Endodermal cell (in vitro differentiated cells): ENCODE measurements at regions not wholly inside any gene's neighbourhood (a gene's known extent, or its start where the extent isn't known, plus 50 kb on each side); places are given as distances from the start of the nearest gene placed in this dataset.

ENCODE experiments used
- DNase-seq: peaks from one replicate; pipeline ENCODE4 v3.0.0-alpha.2; 2017
- H3K27ac ChIP-seq: 2 replicates; pipeline ENCODE4 v1.5.1; 2013; ENCODE audit warnings: mild to moderate bottlenecking, low read depth, low read length, moderate library complexity
- H3K27me3 ChIP-seq: 2 replicates; pipeline ENCODE4 v1.6.1; 2013; ENCODE audit warnings: mild to moderate bottlenecking, low read length, moderate library complexity; ENCODE audit not compliant: insufficient read depth, control insufficient read depth, poor library complexity, severe bottlenecking
- H3K36me3 ChIP-seq: 2 replicates; pipeline ENCODE4 v1.7.0; 2013; ENCODE audit warnings: mild to moderate bottlenecking, low read length, moderate library complexity; ENCODE audit not compliant: control insufficient read depth, insufficient read depth
- H3K4me1 ChIP-seq: one replicate; pipeline ENCODE4 v1.7.0; 2013; ENCODE audit warnings: low read length; ENCODE audit not compliant: control insufficient read depth, insufficient read depth
- H3K4me3 ChIP-seq: 2 replicates; pipeline ENCODE4 v1.5.1; 2013; ENCODE audit warnings: mild to moderate bottlenecking, low read length, moderate library complexity
- H3K9ac ChIP-seq: 2 replicates; pipeline ENCODE4 v1.6.1; 2013; ENCODE audit warnings: mild to moderate bottlenecking, low read length, moderate library complexity; ENCODE audit not compliant: poor library complexity, severe bottlenecking; ENCODE audit errors: extremely low read depth
- H3K9me3 ChIP-seq: 2 replicates; pipeline ENCODE4 v1.6.1; 2013; ENCODE audit warnings: mild to moderate bottlenecking, low read length, moderate library complexity; ENCODE audit not compliant: control insufficient read depth
- H3K27ac Mint-ChIP-seq: 2 replicates; pipeline ENCODE4 v1.8.0; 2020; ENCODE audit warnings: mixed read lengths
- H3K27me3 Mint-ChIP-seq: 2 replicates; pipeline ENCODE4 v1.8.0; 2021; ENCODE audit warnings: mild to moderate bottlenecking, mixed read lengths; ENCODE audit not compliant: insufficient read depth
- H3K36me3 Mint-ChIP-seq: 2 replicates; pipeline ENCODE4 v1.8.0; 2020; ENCODE audit warnings: low read depth, mixed read lengths
- H3K4me1 Mint-ChIP-seq: 2 replicates; pipeline ENCODE4 v1.8.0; 2020; ENCODE audit warnings: mixed read lengths
- H3K4me3 Mint-ChIP-seq: 2 replicates; pipeline ENCODE4 v1.8.0; 2020; ENCODE audit warnings: mild to moderate bottlenecking, moderate library complexity, mixed read lengths
- H3K9me3 Mint-ChIP-seq: 2 replicates; pipeline ENCODE4 v1.8.0; 2020; ENCODE audit warnings: mild to moderate bottlenecking, mixed read lengths
- WGBS, 2 experiments: methylation state at CpG; one replicate each; pipeline versions ENCODE4 v1.1.5 to v1.1.7; 2013; ENCODE audit warnings: missing lambda C conversion rate in 2 of 2, mixed read lengths in 1 of 2; ENCODE audit not compliant: insufficient coverage in 1 of 2, insufficient read length in 1 of 2; 5-methylcytosine and 5-hydroxymethylcytosine counted together
- TF ChIP-seq, protein P1 (sequence below): fragments of 200-600 bp; sonication (generic); conservative IDR thresholded peaks from 2 replicates; pipeline ENCODE4 v1.5.0; 2021; ENCODE audit warnings: antibody characterized with exemption, mild to moderate bottlenecking

- H3K36me3 ChIP-seq, result no peaks in the 10 kb centered on the region
- H3K36me3 Mint-ChIP-seq, result no peaks in the 10 kb centered on the region
- no peak for DNase-seq
- TF ChIP-seq, protein P1, sequence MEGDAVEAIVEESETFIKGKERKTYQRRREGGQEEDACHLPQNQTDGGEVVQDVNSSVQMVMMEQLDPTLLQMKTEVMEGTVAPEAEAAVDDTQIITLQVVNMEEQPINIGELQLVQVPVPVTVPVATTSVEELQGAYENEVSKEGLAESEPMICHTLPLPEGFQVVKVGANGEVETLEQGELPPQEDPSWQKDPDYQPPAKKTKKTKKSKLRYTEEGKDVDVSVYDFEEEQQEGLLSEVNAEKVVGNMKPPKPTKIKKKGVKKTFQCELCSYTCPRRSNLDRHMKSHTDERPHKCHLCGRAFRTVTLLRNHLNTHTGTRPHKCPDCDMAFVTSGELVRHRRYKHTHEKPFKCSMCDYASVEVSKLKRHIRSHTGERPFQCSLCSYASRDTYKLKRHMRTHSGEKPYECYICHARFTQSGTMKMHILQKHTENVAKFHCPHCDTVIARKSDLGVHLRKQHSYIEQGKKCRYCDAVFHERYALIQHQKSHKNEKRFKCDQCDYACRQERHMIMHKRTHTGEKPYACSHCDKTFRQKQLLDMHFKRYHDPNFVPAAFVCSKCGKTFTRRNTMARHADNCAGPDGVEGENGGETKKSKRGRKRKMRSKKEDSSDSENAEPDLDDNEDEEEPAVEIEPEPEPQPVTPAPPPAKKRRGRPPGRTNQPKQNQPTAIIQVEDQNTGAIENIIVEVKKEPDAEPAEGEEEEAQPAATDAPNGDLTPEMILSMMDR, result no peak
- no peaks in the 10 kb centered on the region for H3K9me3 Mint-ChIP-seq
- H3K27ac Mint-ChIP-seq, result no peak overlapping the region
- H3K4me1 Mint-ChIP-seq, result no peaks in the 10 kb centered on the region
- no peak overlapping the region for H3K27ac ChIP-seq
- H3K4me3 ChIP-seq, result no peak overlapping the region
- H3K9ac ChIP-seq, result no peak overlapping the region
- H3K4me3 Mint-ChIP-seq, result no peak overlapping the region
- H3K9me3 ChIP-seq, result peaks cover 9% of the 10 kb centered on the region
- WGBS, 2 experiments, result 90 to 96% methylated on average over 2 to 4 of the region's 4 CpGs
- H3K27me3 Mint-ChIP-seq, result no peaks in the 10 kb centered on the region
- no peaks in the 10 kb centered on the region for H3K4me1 ChIP-seq
- no peaks in the 10 kb centered on the region for H3K27me3 ChIP-seq
These were observed 193.7 kb upstream of the KHDRBS2 start for GRCh38 chr6:62479697-62480220.

DNA sequence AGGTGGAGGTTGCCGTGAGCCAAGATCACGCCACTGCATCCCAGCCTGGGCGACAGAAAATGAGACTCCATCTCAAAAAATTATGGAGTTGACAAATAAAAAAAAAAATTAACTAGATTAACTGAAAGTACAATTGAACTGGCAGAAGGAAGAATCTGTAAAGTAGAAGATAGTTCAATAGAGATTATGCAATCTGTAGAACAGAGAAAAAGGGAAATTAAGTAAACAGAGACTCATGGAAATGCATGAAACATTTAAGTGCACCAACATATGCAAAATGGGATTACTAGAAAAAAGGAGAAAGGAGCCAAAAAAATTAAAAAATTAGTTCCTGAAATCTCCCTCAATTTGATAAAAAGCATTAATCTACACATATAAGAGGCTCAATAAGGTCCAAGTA, 188.8 kb upstream of the KHDRBS2 start:
- 92% methylated on average over 3 of the region's 3 CpGs; no CpG with 5 or more reads in 1 of the 2 experiments for WGBS, 2 experiments
- Mint-ChIP-seq H3K27me3 (no peaks in the 10 kb centered on the region), H3K4me1 (peaks cover 4% of the 10 kb centered on the region), H3K36me3 (no peaks in the 10 kb centered on the region), H3K4me3 (no peak overlapping the region), H3K9me3 (no peaks in the 10 kb centered on the region), H3K27ac (no peak overlapping the region)
- no peak overlapping the region for H3K4me3 ChIP-seq
- H3K9ac ChIP-seq, result no peak overlapping the region
- no peak overlapping the region for H3K27ac ChIP-seq
- H3K27me3 ChIP-seq, result no peaks in the 10 kb centered on the region
- peaks cover 9% of the 10 kb centered on the region for H3K9me3 ChIP-seq
- TF ChIP-seq, protein P1, result no peak
- no peaks in the 10 kb centered on the region for H3K4me1 ChIP-seq
- no peaks in the 10 kb centered on the region for H3K36me3 ChIP-seq
- DNase-seq, result no peak

GRCh38 chr6:62466607-62467006, 180.6 kb upstream of the KHDRBS2 start:
- no peaks in the 10 kb centered on the region for H3K27me3 ChIP-seq
- H3K36me3 ChIP-seq, result no peaks in the 10 kb centered on the region
- H3K4me3 ChIP-seq, result no peak overlapping the region
- no peaks in the 10 kb centered on the region for H3K27me3 Mint-ChIP-seq
- H3K9me3 ChIP-seq, result no peaks in the 10 kb centered on the region
- no peak overlapping the region for H3K27ac Mint-ChIP-seq
- no peak overlapping the region for H3K9ac ChIP-seq
- H3K4me3 Mint-ChIP-seq, result no peak overlapping the region
- DNase-seq, result no peak
- H3K4me1 ChIP-seq, result no peaks in the 10 kb centered on the region
- no peak overlapping the region for H3K27ac ChIP-seq
- H3K36me3 Mint-ChIP-seq, result no peaks in the 10 kb centered on the region
- peaks cover 7% of the 10 kb centered on the region for H3K4me1 Mint-ChIP-seq
- H3K9me3 Mint-ChIP-seq, result no peaks in the 10 kb centered on the region
- 90 to 96% methylated on average over 2 of the region's 2 CpGs for WGBS, 2 experiments
- TF ChIP-seq, protein P1, result no peak
